GM12878 (cell line): ENCODE measurements at regions not wholly inside any gene's neighbourhood (a gene's known extent, or its start where the extent isn't known, plus 50 kb on each side); places are given as distances from the start of the nearest gene placed in this dataset.
A peak's percentile ranks its signal among the peaks of the same experiment; 100 is the strongest.

Source experiments
- ATAC-seq: fragments of 200-7000 bp; cut with Tn5 transposase; 3 replicates; pipeline ENCODE4 v1.9.1; 2020; ENCODE audit warnings: mild to moderate bottlenecking, moderate library complexity
- BruUV-seq: library from RNA; stranded (reverse); fragments of 400-500 nt; replicated peaks from 2 replicates; lab custom pipeline; 2021; lab: Mats Ljungman, UMichigan
- CTCF ChIA-PET: fragments of 300-600 bp; sonication (Branson Sonifier 250); formaldehyde crosslinking; extraction: SDS; loops from one replicate; lab custom pipeline; 2021; ENCODE audit warnings: inconsistent platforms; lab: Yijun Ruan, JAX
- POLR2A ChIA-PET: fragments of 350-600 bp; formaldehyde crosslinking; extraction: SDS; loops from one replicate; lab custom pipeline; 2021; ENCODE audit warnings: inconsistent platforms; lab: Charles Lee
- RAD21 ChIA-PET: fragments of 300-600 bp; sonication (Branson Sonifier 250); formaldehyde crosslinking; loops from one replicate; lab custom pipeline; 2023; ENCODE audit warnings: antibody characterized with exemption; ENCODE audit not compliant: unreplicated experiment; lab: Charles Lee
- SMC1A ChIA-PET: fragments of 300-600 bp; sonication (Branson Sonifier 250); formaldehyde crosslinking; loops from one replicate; lab custom pipeline; 2023; ENCODE audit not compliant: unreplicated experiment, uncharacterized antibody; lab: Charles Lee
- DNase-seq: peaks from one replicate; pipeline ENCODE4 v3.0.0-alpha.2; 2011; ENCODE audit warnings: low read depth, low spot score
- FAIRE-seq: peaks from 3 replicates; lab custom pipeline; 2011; peaks lifted over from hg19 to GRCh38; lab: Jason Lieb, UNC
- H2AFZ ChIP-seq: 2 replicates; pipeline ENCODE4 v1.6.0; 2011; ENCODE audit warnings: low read depth, low read length, control low read depth; ENCODE audit not compliant: control insufficient read depth
- H3K27ac ChIP-seq: 2 replicates; pipeline ENCODE4 v1.5.1; 2011; ENCODE audit warnings: control low read depth; ENCODE audit not compliant: control insufficient read depth, insufficient read depth
- H3K27me3 ChIP-seq, 2 experiments: replicated peaks in 1 of 2; 2 replicates each; pipeline versions ENCODE4 v1.6.0 to v1.6.1; 2011; ENCODE audit warnings: low read length in 1 of 2; ENCODE audit not compliant: control insufficient read depth in 2 of 2, insufficient read depth in 2 of 2
- H3K36me3 ChIP-seq, 2 experiments: 2 replicates each; pipeline ENCODE4 v1.5.1; 2011; ENCODE audit warnings: low read length in 1 of 2; ENCODE audit not compliant: control insufficient read depth in 2 of 2, insufficient read depth in 2 of 2
- H3K4me1 ChIP-seq: 2 replicates; pipeline ENCODE4 v1.6.1; 2011; ENCODE audit warnings: mild to moderate bottlenecking, low read length, moderate library complexity, mixed read lengths; ENCODE audit not compliant: control insufficient read depth, insufficient read depth
- H3K4me2 ChIP-seq: 2 replicates; pipeline ENCODE4 v1.6.0; 2011; ENCODE audit warnings: control low read depth; ENCODE audit not compliant: control insufficient read depth, insufficient read depth
- H3K4me3 ChIP-seq: fragments of 200-600 bp; sonication (generic); 2 replicates; pipeline ENCODE4 v1.5.1; 2016
- H3K79me2 ChIP-seq: 2 replicates; pipeline ENCODE4 v1.6.0; 2011; ENCODE audit warnings: low read length; ENCODE audit not compliant: control insufficient read depth, insufficient read depth
- H3K9ac ChIP-seq: 2 replicates; pipeline ENCODE4 v1.8.0; 2011; ENCODE audit warnings: low read length, control low read depth, mixed read lengths; ENCODE audit not compliant: control insufficient read depth, insufficient read depth
- H3K9me3 ChIP-seq: replicated peaks from 3 replicates; pipeline ENCODE4 v1.5.1; 2011; ENCODE audit warnings: mild to moderate bottlenecking, low read length; ENCODE audit not compliant: control insufficient read depth, insufficient read depth
- H4K20me1 ChIP-seq: 2 replicates; pipeline ENCODE4 v1.6.0; 2011; ENCODE audit not compliant: control insufficient read depth, insufficient read depth
- BACH1 ChIP-seq: fragments of 450-650 bp; IDR thresholded peaks from 2 replicates; pipeline ENCODE4 v1.6.1; 2017; ENCODE audit warnings: mild to moderate bottlenecking, borderline replicate concordance
- FOXK2 ChIP-seq: fragments of 450-650 bp; IDR thresholded peaks from 2 replicates; pipeline ENCODE4 v1.6.1; 2017; ENCODE audit warnings: mild to moderate bottlenecking, moderate library complexity
- IKZF1 ChIP-seq: fragments of 450-650 bp; conservative IDR thresholded peaks from 2 replicates; pipeline ENCODE4 v1.6.1; 2017; ENCODE audit warnings: antibody characterized with exemption, mild to moderate bottlenecking
- MTA2 ChIP-seq: fragments of 450-650 bp; IDR thresholded peaks from 2 replicates; pipeline ENCODE4 v1.6.1; 2016; ENCODE audit warnings: low read depth, mild to moderate bottlenecking, moderate library complexity
- MXI1 ChIP-seq: fragments of 150-350 bp; IDR thresholded peaks from 2 replicates; pipeline ENCODE4 v1.6.1; 2011; ENCODE audit warnings: low read depth, mild to moderate bottlenecking, inconsistent platforms, low read length, improper control_type of control experiment
- MYC ChIP-seq: IDR thresholded peaks from 2 replicates; pipeline ENCODE4 v1.6.1; 2011; ENCODE audit warnings: mild to moderate bottlenecking, low read length, moderate library complexity, inconsistent platforms; ENCODE audit not compliant: insufficient read depth, insufficient replicate concordance, insufficient read length, severe bottlenecking
- RCOR1 ChIP-seq: conservative IDR thresholded peaks from 2 replicates; pipeline ENCODE4 v1.6.1; 2012; ENCODE audit warnings: low read depth, low read length, improper control_type of control experiment
- RUNX3 ChIP-seq: IDR thresholded peaks from 2 replicates; pipeline ENCODE4 v1.6.1; 2012; ENCODE audit warnings: low read length, inconsistent platforms
- SMC3 ChIP-seq: IDR thresholded peaks from 2 replicates; pipeline ENCODE4 v1.6.1; 2011; ENCODE audit warnings: low read length, improper control_type of control experiment, borderline replicate concordance
- SRF ChIP-seq, 2 experiments: IDR thresholded peaks; 2 replicates each; pipeline ENCODE4 v1.6.1; 2011; ENCODE audit warnings: low read depth in 2 of 2, low read length in 2 of 2, mild to moderate bottlenecking in 1 of 2, moderate library complexity in 1 of 2
- TCF12 ChIP-seq: IDR thresholded peaks from 2 replicates; pipeline ENCODE4 v1.6.1; 2011; ENCODE audit warnings: low read depth, mild to moderate bottlenecking, low read length
- TCF3 ChIP-seq: IDR thresholded peaks from 2 replicates; pipeline ENCODE4 v1.6.1; 2012; ENCODE audit warnings: low read depth, mild to moderate bottlenecking, low read length, borderline replicate concordance; ENCODE audit not compliant: insufficient read depth
- TCF7 ChIP-seq: IDR thresholded peaks from 2 replicates; pipeline ENCODE4 v1.6.1; 2014; ENCODE audit warnings: antibody characterized with exemption, borderline replicate concordance
- WGBS: methylation state at CpG from one replicate; pipeline ENCODE4 v1.1.6; 2016; ENCODE audit warnings: low lambda C conversion rate; ENCODE audit not compliant: insufficient replicate concordance, insufficient coverage; ENCODE audit errors: missing lambda C conversion rate; 5-methylcytosine and 5-hydroxymethylcytosine counted together
- in situ Hi-C: fragments of 300-500 bp; cut with MboI; formaldehyde crosslinking; loops from 9 replicates; pipeline ENCODE4 v1.14.3; 2018; ENCODE audit warnings: mixed read lengths
- intact Hi-C: fragments of 100-400 bp; cut with micrococcal nuclease; formaldehyde crosslinking; loops from one replicate; pipeline ENCODE4 v1.14.2; 2022; ENCODE audit not compliant: unreplicated experiment
- TF ChIP-seq, protein P1 (sequence below): fragments of 450-650 bp; IDR thresholded peaks from 2 replicates; pipeline ENCODE4 v1.6.1; 2017; ENCODE audit warnings: low read depth, mild to moderate bottlenecking, moderate library complexity
- TF ChIP-seq, protein P2 (sequence below): fragments of 450-650 bp; formaldehyde crosslinking; IDR thresholded peaks from 2 replicates; pipeline ENCODE4 v1.4.0; 2020; ENCODE audit warnings: mild to moderate bottlenecking, moderate library complexity

DNA sequence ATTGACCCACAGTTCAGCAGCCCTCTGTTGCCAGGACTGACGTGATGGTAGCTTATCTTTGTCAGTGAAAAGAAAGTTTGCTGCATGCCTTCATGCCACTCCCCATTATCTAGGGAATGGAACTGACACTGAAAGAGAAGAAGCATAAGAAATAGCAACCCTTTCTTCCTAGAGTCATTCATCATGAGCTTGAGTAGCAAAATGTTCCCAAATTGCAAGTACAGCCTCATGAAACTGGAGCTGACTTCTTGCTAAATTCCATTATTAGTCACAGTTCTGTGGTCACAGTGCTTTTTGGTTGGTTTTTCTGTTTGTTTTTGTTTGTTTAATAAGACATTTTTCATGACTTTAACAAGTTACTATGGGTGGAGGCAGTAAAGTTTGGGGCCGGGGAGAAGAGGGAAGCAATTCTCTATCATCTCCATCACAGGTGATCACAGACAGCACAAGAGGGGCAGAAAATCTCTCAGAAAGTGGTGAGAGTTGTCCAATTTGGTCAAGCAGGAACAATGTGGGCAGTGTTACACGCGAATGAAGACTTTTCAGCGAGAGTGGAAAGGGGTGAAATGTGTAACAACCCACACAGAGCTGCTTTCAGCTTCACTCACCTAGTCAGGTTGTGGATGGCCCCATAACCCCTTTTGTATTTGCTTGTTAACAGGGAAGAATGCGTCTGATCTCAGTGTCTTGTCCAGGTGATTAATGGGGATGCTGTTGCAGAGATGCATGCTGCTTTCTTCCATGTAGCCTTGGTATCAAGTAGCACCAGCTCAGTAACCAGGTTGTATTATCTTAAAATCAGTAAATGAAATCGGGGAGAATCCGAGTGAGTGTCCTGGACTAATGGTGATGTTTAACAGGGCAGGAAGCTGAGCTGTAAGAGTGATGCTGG is 440.4 kb downstream of the DMRT2 start:
- Histone ChIP-seq H3K9ac (no peak overlapping the region), H3K4me1 (peaks cover 9% of the 10 kb centered on the region; the same call in 1 of the 2 replicates), H3K4me3 (no peak overlapping the region), H2AFZ (peak overlapping the region; percentile 3), H3K27ac (peak overlapping the region; percentile 22; the same call in 1 of the 2 replicates), H3K9me3 (peaks cover 3% of the 10 kb centered on the region; the same call in 1 of the 3 replicates), H4K20me1 (no peaks in the 10 kb centered on the region), H3K36me3 (no peaks in the 10 kb centered on the region), H3K4me2 (peak overlapping the region; percentile 52), H3K27me3 (no peaks in the 10 kb centered on the region), H3K79me2 (no peaks in the 10 kb centered on the region)
- intact Hi-C loops = no loop called here
- ATAC-seq (peak; percentile 96), DNase-seq (peak; percentile 35), FAIRE-seq (peak; percentile 81)
- in situ Hi-C loops = no loop called here
- SMC1A ChIA-PET = interaction anchor here (0.7 to 2.4 kb wide), 19 partner anchors 9 to 524 kb away, joined by 3 to 10 read pairs (median 4); partner anchors contain the start of gene SMARCA2
- WGBS = 24% methylated on average over 8 of the region's 8 CpGs
- RAD21 ChIA-PET = interaction anchor here (0.7 to 2.3 kb wide), 12 partner anchors 11 to 554 kb away, joined by 3 to 12 read pairs (median 4); no protein-coding TSS in a partner anchor
- CTCF ChIA-PET = interaction anchor here (0.6 to 1.8 kb wide), 3 partner anchors 9 to 110 kb away, joined by 3 to 5 read pairs (median 4); no protein-coding TSS in a partner anchor
- POLR2A ChIA-PET = interaction anchor here (1.2 to 1.6 kb wide), 3 partner anchors 10 to 47 kb away, joined by 3 to 6 read pairs (median 5); no protein-coding TSS in a partner anchor
- BruUV-seq = no TSS peak
- TF ChIP-seq, protein P1, sequence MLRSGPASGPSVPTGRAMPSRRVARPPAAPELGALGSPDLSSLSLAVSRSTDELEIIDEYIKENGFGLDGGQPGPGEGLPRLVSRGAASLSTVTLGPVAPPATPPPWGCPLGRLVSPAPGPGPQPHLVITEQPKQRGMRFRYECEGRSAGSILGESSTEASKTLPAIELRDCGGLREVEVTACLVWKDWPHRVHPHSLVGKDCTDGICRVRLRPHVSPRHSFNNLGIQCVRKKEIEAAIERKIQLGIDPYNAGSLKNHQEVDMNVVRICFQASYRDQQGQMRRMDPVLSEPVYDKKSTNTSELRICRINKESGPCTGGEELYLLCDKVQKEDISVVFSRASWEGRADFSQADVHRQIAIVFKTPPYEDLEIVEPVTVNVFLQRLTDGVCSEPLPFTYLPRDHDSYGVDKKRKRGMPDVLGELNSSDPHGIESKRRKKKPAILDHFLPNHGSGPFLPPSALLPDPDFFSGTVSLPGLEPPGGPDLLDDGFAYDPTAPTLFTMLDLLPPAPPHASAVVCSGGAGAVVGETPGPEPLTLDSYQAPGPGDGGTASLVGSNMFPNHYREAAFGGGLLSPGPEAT = peak; percentile 70; the same call in 1 of the 2 replicates
- no peak for TF ChIP-seq MXI1
- peak; percentile 30; the same call in 1 of the 2 replicates for TF ChIP-seq SMC3
- TF ChIP-seq RUNX3 = peak; percentile 87
- TF ChIP-seq TCF3 = 0 out of 2 replicates have a peak, but pooled peaks have one; percentile 15
- TF ChIP-seq, protein P2, sequence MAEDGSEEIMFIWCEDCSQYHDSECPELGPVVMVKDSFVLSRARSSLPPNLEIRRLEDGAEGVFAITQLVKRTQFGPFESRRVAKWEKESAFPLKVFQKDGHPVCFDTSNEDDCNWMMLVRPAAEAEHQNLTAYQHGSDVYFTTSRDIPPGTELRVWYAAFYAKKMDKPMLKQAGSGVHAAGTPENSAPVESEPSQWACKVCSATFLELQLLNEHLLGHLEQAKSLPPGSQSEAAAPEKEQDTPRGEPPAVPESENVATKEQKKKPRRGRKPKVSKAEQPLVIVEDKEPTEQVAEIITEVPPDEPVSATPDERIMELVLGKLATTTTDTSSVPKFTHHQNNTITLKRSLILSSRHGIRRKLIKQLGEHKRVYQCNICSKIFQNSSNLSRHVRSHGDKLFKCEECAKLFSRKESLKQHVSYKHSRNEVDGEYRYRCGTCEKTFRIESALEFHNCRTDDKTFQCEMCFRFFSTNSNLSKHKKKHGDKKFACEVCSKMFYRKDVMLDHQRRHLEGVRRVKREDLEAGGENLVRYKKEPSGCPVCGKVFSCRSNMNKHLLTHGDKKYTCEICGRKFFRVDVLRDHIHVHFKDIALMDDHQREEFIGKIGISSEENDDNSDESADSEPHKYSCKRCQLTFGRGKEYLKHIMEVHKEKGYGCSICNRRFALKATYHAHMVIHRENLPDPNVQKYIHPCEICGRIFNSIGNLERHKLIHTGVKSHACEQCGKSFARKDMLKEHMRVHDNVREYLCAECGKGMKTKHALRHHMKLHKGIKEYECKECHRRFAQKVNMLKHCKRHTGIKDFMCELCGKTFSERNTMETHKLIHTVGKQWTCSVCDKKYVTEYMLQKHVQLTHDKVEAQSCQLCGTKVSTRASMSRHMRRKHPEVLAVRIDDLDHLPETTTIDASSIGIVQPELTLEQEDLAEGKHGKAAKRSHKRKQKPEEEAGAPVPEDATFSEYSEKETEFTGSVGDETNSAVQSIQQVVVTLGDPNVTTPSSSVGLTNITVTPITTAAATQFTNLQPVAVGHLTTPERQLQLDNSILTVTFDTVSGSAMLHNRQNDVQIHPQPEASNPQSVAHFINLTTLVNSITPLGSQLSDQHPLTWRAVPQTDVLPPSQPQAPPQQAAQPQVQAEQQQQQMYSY (CRISPR knock-in tag) = no peak
- TF ChIP-seq TCF7 = peak; percentile 64; the same call in 1 of the 2 replicates
- TF ChIP-seq FOXK2 = no peak
- TF ChIP-seq TCF12 = peak; percentile 29; the same call in 1 of the 2 replicates
- TF ChIP-seq RCOR1 = no peak
- no peak for TF ChIP-seq MYC
- peak in 1 of 2 experiments; percentile 84; a peak in 2 of 4 replicates for TF ChIP-seq SRF (IDR thresholded peaks at IDR 0.05; ENCODE audit: low read depth in 2 of 2, low read length in 2 of 2)
- TF ChIP-seq IKZF1 = peak; percentile 70
- TF ChIP-seq MTA2 = peak; percentile 82
- peak; percentile 26; the same call in 1 of the 2 replicates for TF ChIP-seq BACH1
